ENCODE measurements at regions not wholly inside any gene's neighbourhood (a gene's known extent, or its start where the extent isn't known, plus 50 kb on each side); places are given as distances from the start of the nearest gene placed in this dataset.

- no peak for TF ChIP-seq CTCF (IDR thresholded peaks at IDR 0.05 in 4 of 5, conservative IDR thresholded peaks at IDR 0.05 in 1 of 5)
- no peak for TF ChIP-seq POLR2A (IDR thresholded peaks at IDR 0.05)
Observed at GRCh38 chr21:34197561-34197960, 124.2 kb downstream of the MRPS6 start.

Data from gastrocnemius medialis (tissue), 4 donors.